ENCODE measurements at regions not wholly inside any gene's neighbourhood (a gene's known extent, or its start where the extent isn't known, plus 50 kb on each side); places are given as distances from the start of the nearest gene placed in this dataset.

- Histone ChIP-seq H3K27me3 (ENCODE audit: control insufficient read depth in 1 of 2, insufficient read depth in 2 of 2, low read length in 2 of 2) (no peaks in the 10 kb centered on the region), H3K27ac (ENCODE audit: extremely low read length, insufficient read depth, low read length) (no peak overlapping the region), H3K79me2 (ENCODE audit: insufficient read depth, low read length) (no peaks in the 10 kb centered on the region), H2AFZ (ENCODE audit: low read length) (no peak overlapping the region), H3K9ac (ENCODE audit: insufficient read depth, low read depth, low read length) (no peak overlapping the region), H4K20me1 (ENCODE audit: insufficient read depth, low read length) (no peaks in the 10 kb centered on the region), H3K4me1 (ENCODE audit: insufficient read depth, low read length) (no peaks in the 10 kb centered on the region), H3K4me3 (replicated peaks in 1 of 3; ENCODE audit: insufficient read depth in 1 of 3, low read depth in 2 of 3, low read length in 3 of 3) (no peak overlapping the region), H3K9me3 (ENCODE audit: low read length) (peaks cover 78% of the 10 kb centered on the region), H3K4me2 (ENCODE audit: low read depth, low read length) (no peak overlapping the region), H3K36me3 (replicated peaks in 1 of 2; ENCODE audit: control insufficient read depth in 1 of 2, insufficient read depth in 2 of 2, low read length in 2 of 2) (no peaks in the 10 kb centered on the region)
- DNase-seq (ENCODE audit: low spot score) (no peak), FAIRE-seq (no peak), ATAC-seq (no peak)
- CTCF ChIA-PET (ENCODE audit: low intra/inter-chr PET ratio, low total read pairs) = no interaction called here
- BruUV-seq (replicated peaks) = no TSS peak
- in situ Hi-C loops (cut with HindIII; ENCODE audit: extremely low pct_ligation_motif_present, low pct_unique_long_range_greater_than_20kb) = no loop called here
- no peak for TF ChIP-seq ZNF256 (CRISPR knock-in tag; conservative IDR thresholded peaks at IDR 0.05)
- TF ChIP-seq HOXA9 (CRISPR knock-in tag; IDR thresholded peaks at IDR 0.05; ENCODE audit: borderline replicate concordance) = no peak
- no peak for TF ChIP-seq ZNF280D (CRISPR knock-in tag; IDR thresholded peaks at IDR 0.05)
- no peak for TF ChIP-seq NFRKB (IDR thresholded peaks at IDR 0.05)
- no peak for TF ChIP-seq HINFP (CRISPR knock-in tag; IDR thresholded peaks at IDR 0.05; ENCODE audit: low read depth)
- TF ChIP-seq TAF15 (IDR thresholded peaks at IDR 0.05; ENCODE audit: low read depth, low read length, poor library complexity, severe bottlenecking) = no peak
- no peak for TF ChIP-seq GPBP1L1 (CRISPR knock-in tag; IDR thresholded peaks at IDR 0.05)
- TF ChIP-seq IKZF5 (CRISPR knock-in tag; IDR thresholded peaks at IDR 0.05) = no peak
- no peak for TF ChIP-seq MIER2 (CRISPR knock-in tag; IDR thresholded peaks at IDR 0.05)
- no peak for TF ChIP-seq RBFOX2 (IDR thresholded peaks at IDR 0.05; ENCODE audit: low read depth, low read length)
- no peak for TF ChIP-seq POLR2G (IDR thresholded peaks at IDR 0.05; ENCODE audit: low read depth, low read length)
- POLR2A ChIA-PET = no interaction called here
- 0% methylated on average over 1 of the region's 1 CpG for WGBS (ENCODE audit: low lambda C conversion rate)
- intact Hi-C loops (cut with micrococcal nuclease; ENCODE audit: unreplicated experiment) = no loop called here
These were observed 243.4 kb upstream of the DDI1 start for GRCh38 chr11:103792981-103793468.

Measured in HepG2 (cell line).